Neural progenitor cell (in vitro differentiated cells): ENCODE measurements at regions not wholly inside any gene's neighbourhood (a gene's known extent, or its start where the extent isn't known, plus 50 kb on each side); places are given as distances from the start of the nearest gene placed in this dataset. TPM values are rescaled to one million over a fixed set of nuclear protein-coding genes. Genes with fewer than 3 reads are reported as not detected.

Experiments
- DNase-seq: peaks from one replicate; pipeline ENCODE4 v3.0.0-alpha.2; 2016; ENCODE audit warnings: low spot score
- H2AFZ ChIP-seq: fragments of 200-600 bp; sonication (generic); replicated peaks from 2 replicates; pipeline ENCODE4 v1.6.1; 2016; ENCODE audit warnings: antibody characterized with exemption
- H3F3A ChIP-seq: fragments of 200-600 bp; sonication (generic); 2 replicates; pipeline ENCODE4 v1.6.1; 2016; ENCODE audit warnings: antibody characterized with exemption, low read depth
- H3K27ac ChIP-seq: fragments of 200-600 bp; sonication (generic); 2 replicates; pipeline ENCODE4 v1.5.1; 2016; ENCODE audit warnings: mild to moderate bottlenecking
- H3K27me3 ChIP-seq: fragments of 200-600 bp; sonication (generic); 2 replicates; pipeline ENCODE4 v1.6.1; 2016; ENCODE audit warnings: mild to moderate bottlenecking, moderate library complexity
- H3K36me3 ChIP-seq: fragments of 200-600 bp; sonication (generic); 2 replicates; pipeline ENCODE4 v1.5.1; 2016
- H3K4me1 ChIP-seq: fragments of 200-600 bp; sonication (generic); 2 replicates; pipeline ENCODE4 v1.6.1; 2016; ENCODE audit warnings: mixed run types
- H3K4me2 ChIP-seq: fragments of 200-600 bp; sonication (generic); 2 replicates; pipeline ENCODE4 v1.6.1; 2016
- H3K4me3 ChIP-seq: fragments of 200-600 bp; sonication (generic); 2 replicates; pipeline ENCODE4 v1.5.1; 2016
- H3K79me2 ChIP-seq: fragments of 200-600 bp; sonication (generic); 2 replicates; pipeline ENCODE4 v1.6.1; 2016; ENCODE audit warnings: low read depth
- H3K9ac ChIP-seq: fragments of 200-600 bp; sonication (generic); 2 replicates; pipeline ENCODE4 v1.6.1; 2016
- H3K9me3 ChIP-seq: fragments of 200-600 bp; sonication (generic); 2 replicates; pipeline ENCODE4 v1.5.1; 2016; ENCODE audit warnings: low read depth
- H4K20me1 ChIP-seq: fragments of 200-600 bp; sonication (generic); 2 replicates; pipeline ENCODE4 v1.6.1; 2016; ENCODE audit warnings: low read depth
- H3K27ac Mint-ChIP-seq: 3 replicates; pipeline ENCODE4 v1.8.0; 2021; ENCODE audit warnings: mixed read lengths
- H3K27me3 Mint-ChIP-seq: 2 replicates; pipeline ENCODE4 v1.8.0; 2022; ENCODE audit warnings: low read depth, mild to moderate bottlenecking, inconsistent platforms, moderate library complexity, mixed read lengths; ENCODE audit not compliant: insufficient read depth
- H3K36me3 Mint-ChIP-seq: 3 replicates; pipeline ENCODE4 v1.8.0; 2021; ENCODE audit warnings: mixed read lengths
- H3K4me1 Mint-ChIP-seq: 3 replicates; pipeline ENCODE4 v1.8.0; 2021; ENCODE audit warnings: mixed read lengths
- H3K4me3 Mint-ChIP-seq: 3 replicates; pipeline ENCODE4 v1.8.0; 2021; ENCODE audit warnings: mild to moderate bottlenecking, moderate library complexity, mixed read lengths
- H3K9me3 Mint-ChIP-seq: 3 replicates; pipeline ENCODE4 v1.8.0; 2020; ENCODE audit warnings: mixed read lengths
- CTCF ChIP-seq: fragments of 200-600 bp; sonication (generic); IDR thresholded peaks from 2 replicates; pipeline ENCODE4 v1.5.1; 2017; ENCODE audit warnings: antibody characterized with exemption, mild to moderate bottlenecking
- EZH2 ChIP-seq: fragments of 200-600 bp; sonication (generic); IDR thresholded peaks from 2 replicates; pipeline ENCODE4 v1.6.1; 2017; ENCODE audit warnings: antibody characterized with exemption, mild to moderate bottlenecking, moderate library complexity
- EZH2phosphoT487 ChIP-seq: fragments of 200-600 bp; sonication (generic); IDR thresholded peaks from 2 replicates; pipeline ENCODE4 v1.6.1; 2017; ENCODE audit warnings: antibody characterized with exemption
- small RNA-seq: library from RNA; depleted of rRNA; stranded (forward); fragments of <200 nt; gene quantifications from one replicate; pipeline ENCODE3, GENCODE V24; 2015

GRCh38 chr1:206420471-206420870 is 49.8 kb upstream of the IKBKE start:
- Mint-ChIP-seq H3K9me3 (no peaks in the 10 kb centered on the region), H3K4me1 (peaks cover 14% of the 10 kb centered on the region), H3K4me3 (no peak overlapping the region), H3K36me3 (peaks cover 32% of the 10 kb centered on the region), H3K27me3 (no peaks in the 10 kb centered on the region), H3K27ac (no peak overlapping the region)
- no peak overlapping the region for H3K9ac ChIP-seq
- H3K36me3 ChIP-seq: no peaks in the 10 kb centered on the region
- no peaks in the 10 kb centered on the region for H3K79me2 ChIP-seq
- no peaks in the 10 kb centered on the region for H3K27me3 ChIP-seq
- no peaks in the 10 kb centered on the region for H3K9me3 ChIP-seq
- no peak for TF ChIP-seq EZH2phosphoT487
- no peak for TF ChIP-seq EZH2
- no peak for TF ChIP-seq CTCF
- H3K4me3 ChIP-seq: no peak overlapping the region
- no peak overlapping the region for H2AFZ ChIP-seq
- DNase-seq: no peak
- no peaks in the 10 kb centered on the region for H3K4me1 ChIP-seq
- H3F3A ChIP-seq: no peaks in the 10 kb centered on the region
- H3K27ac ChIP-seq: no peak overlapping the region
- H3K4me2 ChIP-seq: no peak overlapping the region
- no peaks in the 10 kb centered on the region for H4K20me1 ChIP-seq

Small RNA genes in the stretch of these regions (small RNA-seq; reads per million reads assigned to genes)
- not detected for gene AC244023.1
